ENCODE measurements at regions not wholly inside any gene's neighbourhood (a gene's known extent, or its start where the extent isn't known, plus 50 kb on each side); places are given as distances from the start of the nearest gene placed in this dataset.

- Histone ChIP-seq H3K4me3 (ENCODE audit: control insufficient read depth in 2 of 3, extremely low read depth in 1 of 3, insufficient read depth in 2 of 3, low read depth in 1 of 3, low read length in 3 of 3) (no peak overlapping the region), H3K9ac (ENCODE audit: control insufficient read depth, extremely low read depth, insufficient read depth, low read length) (no peak overlapping the region), H3K9me3 (ENCODE audit: control insufficient read depth, low read depth, low read length) (no peaks in the 10 kb centered on the region), H3K9me1 (ENCODE audit: control insufficient read depth, extremely low read depth, insufficient read depth, low read length) (no peaks in the 10 kb centered on the region), H3K36me3 (ENCODE audit: control insufficient read depth in 2 of 2, extremely low read depth in 1 of 2, insufficient read depth in 2 of 2, low read length in 2 of 2) (no peaks in the 10 kb centered on the region), H3K4me1 (ENCODE audit: control insufficient read depth, extremely low read depth, insufficient read depth, low read length) (no peaks in the 10 kb centered on the region), H3K79me2 (ENCODE audit: control insufficient read depth, insufficient read depth, low read length) (no peaks in the 10 kb centered on the region), H2AFZ (ENCODE audit: control insufficient read depth, low read length) (no peak overlapping the region), H3K27me3 (ENCODE audit: control insufficient read depth, extremely low read depth, insufficient read depth, low read length) (no peaks in the 10 kb centered on the region), H3K27ac (ENCODE audit: control insufficient read depth, insufficient read depth, low read length) (no peak overlapping the region), H4K20me1 (ENCODE audit: control insufficient read depth, extremely low read depth, insufficient read depth, low read length) (no peaks in the 10 kb centered on the region), H3K4me2 (ENCODE audit: control insufficient read depth, extremely low read depth, insufficient read depth, low read depth, low read length) (no peak overlapping the region)
- DNase-seq (ENCODE audit: low read depth, low spot score) (no peak), FAIRE-seq (no peak)
- dilution Hi-C loops (cut with MboI; ENCODE audit: extremely low pct_ligation_motif_present, low sequenced_read_pairs), result no loop called here
- no peak for TF ChIP-seq EZH2 (IDR thresholded peaks at IDR 0.05; ENCODE audit: low read length)
- TF ChIP-seq CTCF (optimal IDR thresholded peaks at IDR 0.05 in 1 of 3, IDR thresholded peaks at IDR 0.05 in 1 of 3, conservative IDR thresholded peaks at IDR 0.05 in 1 of 3; ENCODE audit: extremely low read depth in 1 of 3, insufficient read depth in 2 of 3, low read length in 3 of 3), result no peak
Observed at GRCh38 chr13:74620308-74620707, 486.1 kb upstream of the KLF12 start.

GRCh38 chr13:74597526-74597925 lies 463.3 kb upstream of the KLF12 start:
- Histone ChIP-seq H2AFZ (ENCODE audit: control insufficient read depth, low read length) (no peak overlapping the region), H3K9me3 (ENCODE audit: control insufficient read depth, low read depth, low read length) (no peaks in the 10 kb centered on the region), H3K79me2 (ENCODE audit: control insufficient read depth, insufficient read depth, low read length) (no peaks in the 10 kb centered on the region), H3K4me2 (ENCODE audit: control insufficient read depth, extremely low read depth, insufficient read depth, low read depth, low read length) (no peak overlapping the region), H3K27me3 (ENCODE audit: control insufficient read depth, extremely low read depth, insufficient read depth, low read length) (no peaks in the 10 kb centered on the region), H4K20me1 (ENCODE audit: control insufficient read depth, extremely low read depth, insufficient read depth, low read length) (no peaks in the 10 kb centered on the region), H3K4me3 (ENCODE audit: control insufficient read depth in 2 of 3, extremely low read depth in 1 of 3, insufficient read depth in 2 of 3, low read depth in 1 of 3, low read length in 3 of 3) (no peak overlapping the region), H3K9me1 (ENCODE audit: control insufficient read depth, extremely low read depth, insufficient read depth, low read length) (no peaks in the 10 kb centered on the region), H3K9ac (ENCODE audit: control insufficient read depth, extremely low read depth, insufficient read depth, low read length) (no peak overlapping the region), H3K4me1 (ENCODE audit: control insufficient read depth, extremely low read depth, insufficient read depth, low read length) (no peaks in the 10 kb centered on the region), H3K36me3 (ENCODE audit: control insufficient read depth in 2 of 2, extremely low read depth in 1 of 2, insufficient read depth in 2 of 2, low read length in 2 of 2) (no peaks in the 10 kb centered on the region), H3K27ac (ENCODE audit: control insufficient read depth, insufficient read depth, low read length) (no peak overlapping the region)
- TF ChIP-seq EZH2 (IDR thresholded peaks at IDR 0.05; ENCODE audit: low read length), result no peak
- dilution Hi-C loops (cut with MboI; ENCODE audit: extremely low pct_ligation_motif_present, low sequenced_read_pairs), result no loop called here
- DNase-seq (ENCODE audit: low read depth, low spot score), result no peak
- FAIRE-seq, result no peak

- no peak overlapping the region for H3K4me2 ChIP-seq (ENCODE audit: control insufficient read depth, extremely low read depth, insufficient read depth, low read depth, low read length)
- H2AFZ ChIP-seq (ENCODE audit: control insufficient read depth, low read length), result no peak overlapping the region
- no peaks in the 10 kb centered on the region for H4K20me1 ChIP-seq (ENCODE audit: control insufficient read depth, extremely low read depth, insufficient read depth, low read length)
- FAIRE-seq (no peak), DNase-seq (ENCODE audit: low read depth, low spot score) (no peak)
- no peaks in the 10 kb centered on the region for H3K9me3 ChIP-seq (ENCODE audit: control insufficient read depth, low read depth, low read length)
- dilution Hi-C loops (cut with MboI; ENCODE audit: extremely low pct_ligation_motif_present, low sequenced_read_pairs), result no loop called here
- H3K27me3 ChIP-seq (ENCODE audit: control insufficient read depth, extremely low read depth, insufficient read depth, low read length), result no peaks in the 10 kb centered on the region
- no peaks in the 10 kb centered on the region for H3K4me1 ChIP-seq (ENCODE audit: control insufficient read depth, extremely low read depth, insufficient read depth, low read length)
- H3K4me3 ChIP-seq (ENCODE audit: control insufficient read depth in 2 of 3, extremely low read depth in 1 of 3, insufficient read depth in 2 of 3, low read depth in 1 of 3, low read length in 3 of 3), result no peak overlapping the region
- H3K9me1 ChIP-seq (ENCODE audit: control insufficient read depth, extremely low read depth, insufficient read depth, low read length), result no peaks in the 10 kb centered on the region
- H3K27ac ChIP-seq (ENCODE audit: control insufficient read depth, insufficient read depth, low read length), result no peak overlapping the region
- TF ChIP-seq CTCF (optimal IDR thresholded peaks at IDR 0.05 in 1 of 3, IDR thresholded peaks at IDR 0.05 in 1 of 3, conservative IDR thresholded peaks at IDR 0.05 in 1 of 3; ENCODE audit: extremely low read depth in 1 of 3, insufficient read depth in 2 of 3, low read length in 3 of 3) (no peak), EZH2 (IDR thresholded peaks at IDR 0.05; ENCODE audit: low read length) (no peak)
- no peaks in the 10 kb centered on the region for H3K79me2 ChIP-seq (ENCODE audit: control insufficient read depth, insufficient read depth, low read length)
- no peak overlapping the region for H3K9ac ChIP-seq (ENCODE audit: control insufficient read depth, extremely low read depth, insufficient read depth, low read length)
- H3K36me3 ChIP-seq (ENCODE audit: control insufficient read depth in 2 of 2, extremely low read depth in 1 of 2, insufficient read depth in 2 of 2, low read length in 2 of 2), result no peaks in the 10 kb centered on the region
Observed at GRCh38 chr13:74596691-74597090, 462.5 kb upstream of the KLF12 start.
